ENCODE measurements at regions not wholly inside any gene's neighbourhood (a gene's known extent, or its start where the extent isn't known, plus 50 kb on each side); places are given as distances from the start of the nearest gene placed in this dataset.
"Not testable (repeated sequence)": the region's sequence is repeated elsewhere in the genome, so short reads cannot be mapped to it uniquely, and the experiment has no call there.

DNA sequence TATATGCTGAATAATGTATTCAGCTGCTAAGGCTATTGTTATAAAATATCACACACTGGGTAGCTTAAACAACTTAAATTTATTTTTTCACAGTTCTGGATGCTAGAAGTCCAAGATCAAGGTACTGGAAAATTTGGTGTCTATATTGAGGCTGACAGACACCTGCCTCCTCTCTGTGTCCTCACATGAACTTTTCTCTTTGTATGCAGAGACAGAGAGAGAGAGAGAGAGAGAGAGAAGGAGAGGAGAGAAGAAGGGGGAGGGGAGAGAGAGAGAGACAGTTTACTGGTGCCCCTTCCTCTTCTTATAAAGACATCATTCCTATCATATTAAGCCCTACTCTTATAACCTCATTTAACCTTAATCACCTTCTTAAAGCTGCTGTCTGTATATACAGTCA lies 320.1 kb upstream of the THBS1 start:
- no peaks in the 10 kb centered on the region for H3K27me3 ChIP-seq (ENCODE audit: control insufficient read depth in 1 of 2, insufficient read depth in 2 of 2, low read length in 2 of 2)
- DNase-seq (ENCODE audit: low spot score) (no peak), ATAC-seq (no peak), FAIRE-seq (no peak)
- H3K4me1 ChIP-seq (ENCODE audit: insufficient read depth, low read length): no peaks in the 10 kb centered on the region
- no peaks in the 10 kb centered on the region for H4K20me1 ChIP-seq (ENCODE audit: insufficient read depth, low read length)
- TF ChIP-seq, protein P1, sequence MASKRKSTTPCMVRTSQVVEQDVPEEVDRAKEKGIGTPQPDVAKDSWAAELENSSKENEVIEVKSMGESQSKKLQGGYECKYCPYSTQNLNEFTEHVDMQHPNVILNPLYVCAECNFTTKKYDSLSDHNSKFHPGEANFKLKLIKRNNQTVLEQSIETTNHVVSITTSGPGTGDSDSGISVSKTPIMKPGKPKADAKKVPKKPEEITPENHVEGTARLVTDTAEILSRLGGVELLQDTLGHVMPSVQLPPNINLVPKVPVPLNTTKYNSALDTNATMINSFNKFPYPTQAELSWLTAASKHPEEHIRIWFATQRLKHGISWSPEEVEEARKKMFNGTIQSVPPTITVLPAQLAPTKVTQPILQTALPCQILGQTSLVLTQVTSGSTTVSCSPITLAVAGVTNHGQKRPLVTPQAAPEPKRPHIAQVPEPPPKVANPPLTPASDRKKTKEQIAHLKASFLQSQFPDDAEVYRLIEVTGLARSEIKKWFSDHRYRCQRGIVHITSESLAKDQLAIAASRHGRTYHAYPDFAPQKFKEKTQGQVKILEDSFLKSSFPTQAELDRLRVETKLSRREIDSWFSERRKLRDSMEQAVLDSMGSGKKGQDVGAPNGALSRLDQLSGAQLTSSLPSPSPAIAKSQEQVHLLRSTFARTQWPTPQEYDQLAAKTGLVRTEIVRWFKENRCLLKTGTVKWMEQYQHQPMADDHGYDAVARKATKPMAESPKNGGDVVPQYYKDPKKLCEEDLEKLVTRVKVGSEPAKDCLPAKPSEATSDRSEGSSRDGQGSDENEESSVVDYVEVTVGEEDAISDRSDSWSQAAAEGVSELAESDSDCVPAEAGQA (IDR thresholded peaks at IDR 0.05; ENCODE audit: low read depth): no peak
- TF ChIP-seq, protein P1 (CRISPR knock-in tag; IDR thresholded peaks at IDR 0.05; ENCODE audit: borderline replicate concordance): no peak
- TF ChIP-seq, protein P2, sequence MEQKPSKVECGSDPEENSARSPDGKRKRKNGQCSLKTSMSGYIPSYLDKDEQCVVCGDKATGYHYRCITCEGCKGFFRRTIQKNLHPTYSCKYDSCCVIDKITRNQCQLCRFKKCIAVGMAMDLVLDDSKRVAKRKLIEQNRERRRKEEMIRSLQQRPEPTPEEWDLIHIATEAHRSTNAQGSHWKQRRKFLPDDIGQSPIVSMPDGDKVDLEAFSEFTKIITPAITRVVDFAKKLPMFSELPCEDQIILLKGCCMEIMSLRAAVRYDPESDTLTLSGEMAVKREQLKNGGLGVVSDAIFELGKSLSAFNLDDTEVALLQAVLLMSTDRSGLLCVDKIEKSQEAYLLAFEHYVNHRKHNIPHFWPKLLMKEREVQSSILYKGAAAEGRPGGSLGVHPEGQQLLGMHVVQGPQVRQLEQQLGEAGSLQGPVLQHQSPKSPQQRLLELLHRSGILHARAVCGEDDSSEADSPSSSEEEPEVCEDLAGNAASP (CRISPR knock-in tag; IDR thresholded peaks at IDR 0.05; ENCODE audit: borderline replicate concordance): peak; percentile 87; the same call in 1 of the 2 replicates
- POLR2A ChIA-PET: no interaction called here
- no peak overlapping the region for H3K4me3 ChIP-seq (replicated peaks in 1 of 3; ENCODE audit: insufficient read depth in 1 of 3, low read depth in 2 of 3, low read length in 3 of 3)
- intact Hi-C loops (cut with micrococcal nuclease; ENCODE audit: unreplicated experiment) (no loop called here), in situ Hi-C loops (cut with HindIII; ENCODE audit: extremely low pct_ligation_motif_present, low pct_unique_long_range_greater_than_20kb) (no loop called here)
- no peak overlapping the region for H3K4me2 ChIP-seq (ENCODE audit: low read depth, low read length)
- no peak overlapping the region for H2AFZ ChIP-seq (ENCODE audit: low read length)
- H3K27ac ChIP-seq (ENCODE audit: extremely low read length, insufficient read depth, low read length): no peak overlapping the region
- H3K9me3 ChIP-seq (ENCODE audit: low read length): no peaks in the 10 kb centered on the region
- H3K79me2 ChIP-seq (ENCODE audit: insufficient read depth, low read length): no peaks in the 10 kb centered on the region
- no peaks in the 10 kb centered on the region for H3K36me3 ChIP-seq (replicated peaks in 1 of 2; ENCODE audit: control insufficient read depth in 1 of 2, insufficient read depth in 2 of 2, low read length in 2 of 2)
- BruUV-seq (replicated peaks): no TSS peak
- H3K9ac ChIP-seq (ENCODE audit: insufficient read depth, low read depth, low read length): no peak overlapping the region
- CTCF ChIA-PET (ENCODE audit: low intra/inter-chr PET ratio, low total read pairs): no interaction called here

DNA sequence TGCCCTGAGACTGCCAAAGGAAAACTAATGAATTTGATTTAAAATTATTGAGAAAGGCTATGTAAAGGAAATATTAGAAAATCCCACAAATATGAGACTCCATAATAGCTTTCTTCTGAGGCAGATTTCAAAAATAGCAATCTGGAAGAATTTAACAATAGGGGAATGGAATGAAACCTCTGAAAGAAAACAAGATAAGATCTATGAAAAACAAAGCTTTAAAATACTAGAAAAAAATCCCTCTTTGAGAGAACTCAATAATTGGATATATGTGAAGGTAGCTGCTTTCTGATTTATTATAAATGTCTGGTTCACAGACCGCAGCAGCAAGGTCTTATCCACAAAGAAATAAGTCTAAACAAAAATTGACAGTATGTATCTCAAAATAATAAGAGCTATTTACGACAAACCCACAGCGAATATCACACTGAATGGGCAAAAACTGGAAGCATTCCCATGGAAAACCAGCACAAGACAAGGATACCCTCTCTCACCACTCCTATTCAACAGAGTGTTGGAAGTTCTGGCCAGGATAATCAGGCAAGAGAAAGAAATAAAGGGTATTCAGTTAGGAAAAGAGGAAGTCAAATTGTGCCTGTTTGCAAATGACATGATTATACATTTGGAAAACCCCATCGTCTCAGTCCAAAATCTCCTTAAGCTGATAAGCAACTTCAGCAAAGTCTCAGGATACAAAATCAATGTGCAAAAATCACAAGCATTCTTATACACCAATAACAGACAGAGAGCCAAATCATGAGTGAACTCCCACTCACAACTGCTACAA lies 319.3 kb upstream of the THBS1 start:
- H3K27me3 ChIP-seq (ENCODE audit: control insufficient read depth in 1 of 2, insufficient read depth in 2 of 2, low read length in 2 of 2); H3K4me2 ChIP-seq (ENCODE audit: low read depth, low read length); in situ Hi-C loops (cut with HindIII; ENCODE audit: extremely low pct_ligation_motif_present, low pct_unique_long_range_greater_than_20kb); H3K36me3 ChIP-seq (replicated peaks in 1 of 2; ENCODE audit: control insufficient read depth in 1 of 2, insufficient read depth in 2 of 2, low read length in 2 of 2); POLR2A ChIA-PET; H3K9ac ChIP-seq (ENCODE audit: insufficient read depth, low read depth, low read length); intact Hi-C loops (cut with micrococcal nuclease; ENCODE audit: unreplicated experiment); H3K79me2 ChIP-seq (ENCODE audit: insufficient read depth, low read length); H4K20me1 ChIP-seq (ENCODE audit: insufficient read depth, low read length); DNase-seq (ENCODE audit: low spot score); H3K27ac ChIP-seq (ENCODE audit: extremely low read length, insufficient read depth, low read length); H3K9me3 ChIP-seq (ENCODE audit: low read length); H3K4me3 ChIP-seq (replicated peaks in 1 of 3; ENCODE audit: insufficient read depth in 1 of 3, low read depth in 2 of 3, low read length in 3 of 3); H3K4me1 ChIP-seq (ENCODE audit: insufficient read depth, low read length); ATAC-seq; CTCF ChIA-PET (ENCODE audit: low intra/inter-chr PET ratio, low total read pairs); FAIRE-seq; H2AFZ ChIP-seq (ENCODE audit: low read length); BruUV-seq (replicated peaks): not testable (repeated sequence)
- WGBS (ENCODE audit: low lambda C conversion rate): 89% methylated on average over 4 of the region's 4 CpGs
